NCI-H2029 treated with DMSO at 0.1 percent for 48 hours (cell line): ENCODE measurements at regions not wholly inside any gene's neighbourhood (a gene's known extent, or its start where the extent isn't known, plus 50 kb on each side); places are given as distances from the start of the nearest gene placed in this dataset.
"Not testable (repeated sequence)": the region's sequence is repeated elsewhere in the genome, so short reads cannot be mapped to it uniquely, and the experiment has no call there.

Experiments
- DNase-seq: peaks from one replicate; lab custom pipeline; 2025; lab: John Stamatoyannopoulos, UW

DNA sequence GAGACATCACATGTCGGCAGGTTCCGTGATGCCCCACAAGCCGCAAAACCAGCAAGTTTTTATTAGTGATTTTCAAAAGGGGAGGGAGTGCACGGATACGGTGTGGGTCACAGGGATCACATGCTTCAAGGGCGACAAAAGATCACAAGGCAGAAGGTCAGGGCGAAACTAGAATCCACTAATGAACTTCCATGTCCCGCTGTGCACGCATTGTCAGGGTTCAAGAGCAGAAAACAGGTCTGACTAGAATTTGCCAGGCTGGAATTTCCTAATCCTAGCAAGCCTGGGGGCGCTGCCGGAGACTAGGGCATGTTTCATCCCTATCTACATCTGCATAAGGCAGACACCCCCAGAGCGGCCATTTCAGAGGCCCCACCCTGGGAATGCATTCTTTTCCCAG is 225.2 kb downstream of the NPHP4 start:
- not testable (repeated sequence) for DNase-seq

DNA sequence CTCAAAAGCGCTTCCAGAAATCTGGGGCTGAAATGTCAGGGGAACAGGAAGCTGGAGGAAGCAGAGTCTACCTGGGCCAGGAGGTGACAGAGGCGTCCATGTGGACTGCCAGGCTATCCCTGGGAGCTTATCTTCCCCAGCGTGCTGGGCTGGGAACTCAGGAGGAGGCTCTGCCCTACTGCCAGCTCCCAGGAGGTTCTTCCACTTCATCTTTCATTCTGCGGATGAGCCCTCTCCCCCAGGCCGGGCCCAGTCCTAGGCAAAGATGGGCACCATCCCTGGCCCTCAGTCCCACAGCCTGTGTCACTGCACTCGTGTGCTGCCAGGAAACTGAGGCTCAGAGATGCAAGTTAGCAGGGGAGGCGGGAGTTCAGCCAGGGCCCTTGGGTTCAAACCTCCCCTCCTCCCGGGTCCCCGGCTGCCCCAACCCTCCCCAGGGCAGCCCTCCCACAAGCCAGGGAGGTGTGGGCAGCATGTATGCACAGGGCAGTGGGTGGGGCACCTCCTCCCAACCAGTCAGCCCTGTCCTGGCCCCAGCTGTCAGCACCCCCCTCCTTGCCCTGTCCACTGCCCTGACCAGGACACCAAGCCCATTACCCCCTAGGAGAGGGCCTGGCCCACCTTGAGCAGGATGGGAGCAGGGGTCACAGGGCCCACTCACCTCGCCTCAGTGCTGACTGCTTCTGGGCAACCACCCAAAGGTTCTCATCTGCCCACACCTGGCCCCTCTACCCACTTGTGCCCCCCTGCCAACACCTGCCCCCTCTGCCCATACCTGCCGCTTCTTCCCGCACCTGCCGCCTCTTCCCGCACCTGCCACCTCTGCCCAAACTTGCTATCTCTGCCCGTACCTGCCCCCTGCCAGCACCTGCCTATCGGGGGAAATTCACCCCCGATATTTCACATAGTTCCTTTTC is 226.0 kb downstream of the NPHP4 start:
- peak; percentile 35 for DNase-seq

DNA sequence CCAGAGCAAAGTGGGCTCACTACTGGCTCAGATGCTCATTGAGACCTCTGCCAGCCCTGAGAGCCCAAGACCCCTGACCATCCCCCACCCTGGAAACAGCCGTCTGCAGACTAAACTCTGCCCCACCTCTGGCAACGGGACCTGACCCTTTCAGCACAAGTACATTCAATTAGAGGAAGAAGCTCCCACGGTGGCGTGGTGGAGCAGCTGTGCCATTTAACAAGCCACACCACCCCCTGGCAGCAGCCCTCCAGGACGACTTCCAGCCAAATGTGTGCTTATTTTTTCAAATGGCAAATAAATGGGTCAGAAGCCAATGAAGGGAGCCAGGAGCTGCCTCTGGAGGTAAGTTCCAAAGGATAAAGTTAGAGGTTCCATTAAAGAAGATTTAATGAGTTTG is 226.7 kb downstream of the NPHP4 start:
- DNase-seq, result peak; percentile 24

DNA sequence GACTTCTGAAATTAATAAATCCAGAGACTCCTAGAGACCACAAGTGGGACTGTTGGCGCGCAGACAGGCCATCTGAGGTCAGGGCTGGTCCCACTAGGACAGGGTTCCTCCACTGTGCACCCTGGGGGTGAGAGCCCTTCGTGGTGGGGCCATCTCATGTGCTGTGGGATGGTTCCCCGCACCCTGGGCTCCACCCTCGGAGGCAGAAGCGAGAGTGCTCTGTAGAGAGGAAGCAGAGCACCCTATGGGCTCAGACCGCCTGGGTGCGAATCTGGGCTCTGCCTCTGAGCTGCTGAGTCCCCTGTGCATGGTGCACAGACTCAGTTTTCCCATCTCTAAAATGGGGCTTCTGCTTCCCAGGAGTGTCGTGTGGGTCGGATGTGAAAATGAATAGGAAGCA is 227.3 kb downstream of the NPHP4 start:
- no peak for DNase-seq

DNA sequence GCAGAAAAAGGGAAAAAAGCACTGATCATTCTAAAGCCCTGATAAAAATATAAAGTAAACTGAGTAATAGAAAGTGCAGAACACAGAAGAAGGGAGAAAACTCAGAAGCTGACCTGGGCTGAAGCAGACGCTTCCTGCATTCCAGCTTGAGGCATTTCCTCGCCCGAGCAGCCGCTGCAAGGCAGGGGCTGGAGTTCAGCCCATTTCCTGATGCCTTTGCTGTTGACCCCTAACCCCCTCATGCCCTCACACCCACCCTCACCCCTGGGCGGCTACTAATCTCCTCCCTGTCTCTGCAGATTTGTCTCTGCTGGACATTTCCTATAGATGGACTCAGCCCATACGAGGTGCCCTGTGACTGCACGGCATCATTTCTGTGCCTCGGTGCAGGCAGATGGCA is 227.8 kb downstream of the NPHP4 start:
- no peak for DNase-seq

DNA sequence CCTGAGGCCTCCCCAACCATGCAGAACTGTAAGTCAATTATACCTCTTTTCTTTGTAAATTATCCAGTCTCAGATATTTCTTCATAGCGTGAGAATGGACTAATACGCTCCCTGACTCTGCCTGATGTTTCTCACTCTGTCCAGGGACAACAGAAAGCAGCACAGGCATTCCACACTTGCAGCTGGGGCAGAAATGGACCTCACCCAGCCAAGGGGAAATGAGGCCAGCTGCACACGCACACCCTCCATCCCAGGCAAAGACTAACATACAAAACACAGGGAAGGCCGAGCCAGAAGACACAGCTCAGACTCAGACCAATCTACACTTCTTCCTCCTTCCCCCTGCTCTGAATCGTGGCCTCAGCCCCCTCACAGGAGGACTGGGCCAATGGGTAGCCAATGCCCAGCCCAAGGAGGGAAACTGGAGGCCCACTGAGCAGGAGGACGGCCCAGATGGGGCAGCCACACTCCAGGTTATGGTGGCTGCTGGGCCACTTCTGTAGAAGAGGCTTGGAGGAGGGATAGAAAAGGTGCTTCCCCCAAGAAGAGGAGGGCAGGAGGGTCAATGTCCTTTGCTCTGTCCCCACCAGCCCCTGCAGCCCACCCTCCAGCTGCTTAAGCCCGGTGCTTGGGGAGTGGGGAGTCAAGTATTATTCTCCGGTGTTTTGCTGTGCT is 228.4 kb downstream of the NPHP4 start:
- DNase-seq, result no peak

DNA sequence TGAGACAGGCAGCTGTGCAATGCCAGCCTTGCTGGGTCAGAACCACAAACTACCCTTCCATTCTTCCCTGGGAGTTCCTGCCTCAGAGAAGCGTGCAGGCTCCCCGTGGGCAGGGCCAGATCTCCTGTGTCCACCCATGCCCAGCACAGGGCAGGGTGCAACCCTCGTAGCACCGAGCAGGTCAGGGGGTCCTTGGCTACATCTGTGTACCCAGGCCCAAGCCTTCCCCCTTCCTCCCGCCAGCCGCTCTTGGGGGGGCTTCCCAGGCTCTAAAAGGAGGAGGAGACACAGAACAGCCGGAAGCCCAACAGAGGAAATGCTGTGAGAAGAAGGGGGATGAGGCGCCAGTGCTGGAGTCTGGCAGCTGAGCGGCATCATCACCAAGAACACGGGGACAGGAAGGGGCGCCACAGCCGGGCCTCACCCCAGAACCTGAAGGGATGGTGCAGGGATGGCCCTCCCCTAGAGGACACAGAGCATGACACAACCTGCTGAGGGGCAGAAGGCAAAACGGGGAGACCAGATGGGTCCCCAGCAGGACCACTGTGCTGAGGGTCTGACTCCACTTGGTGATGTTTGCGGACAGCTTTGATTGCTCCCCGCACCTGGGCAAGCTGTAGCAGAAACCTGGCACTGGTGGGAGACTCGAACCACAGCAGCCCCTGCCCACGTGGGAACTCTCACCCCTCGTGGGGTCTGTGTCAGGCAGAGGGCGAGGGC is 233.2 kb downstream of the NPHP4 start:
- no peak for DNase-seq

DNA sequence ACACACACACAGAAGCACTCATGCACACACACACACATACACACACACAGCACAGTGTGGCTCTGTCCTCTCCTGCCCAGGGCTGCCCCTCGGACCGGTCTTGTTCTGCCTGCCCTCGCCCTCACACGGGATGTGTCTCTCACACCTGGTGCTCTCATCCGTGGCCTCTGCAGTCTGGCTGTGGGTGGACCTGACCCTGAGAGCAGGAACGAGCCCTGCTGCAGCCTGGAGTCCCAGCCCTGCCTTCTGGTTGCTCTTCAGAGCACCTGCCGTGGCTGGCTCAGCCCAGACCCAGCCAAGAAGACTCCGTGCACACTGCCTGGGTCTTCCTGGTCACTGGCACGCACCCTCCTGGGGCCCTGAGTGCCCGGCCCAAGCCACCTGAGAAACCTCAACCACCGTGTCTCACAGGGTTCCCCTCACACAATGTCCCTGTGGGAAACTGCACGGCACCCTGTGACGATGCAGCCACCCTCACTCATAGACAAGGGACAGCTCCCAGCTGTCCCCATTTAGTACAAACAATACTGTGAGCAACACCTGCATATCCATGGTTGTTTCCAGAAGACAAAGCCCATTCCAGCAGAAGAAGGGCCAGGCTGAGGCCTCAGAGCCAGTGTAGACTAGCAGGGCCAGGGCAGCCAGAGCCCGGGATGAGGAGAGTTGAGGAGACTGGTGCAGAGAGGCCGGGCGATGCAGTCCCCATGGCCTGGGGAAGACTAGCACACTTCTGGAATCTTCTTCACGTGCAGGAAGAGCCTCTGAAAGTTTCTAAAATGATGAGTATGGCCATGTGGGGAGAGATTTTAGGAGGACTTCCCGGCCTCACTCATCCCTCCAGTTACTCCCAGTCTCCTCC is 234.0 kb downstream of the NPHP4 start:
- peak; percentile 25 for DNase-seq

DNA sequence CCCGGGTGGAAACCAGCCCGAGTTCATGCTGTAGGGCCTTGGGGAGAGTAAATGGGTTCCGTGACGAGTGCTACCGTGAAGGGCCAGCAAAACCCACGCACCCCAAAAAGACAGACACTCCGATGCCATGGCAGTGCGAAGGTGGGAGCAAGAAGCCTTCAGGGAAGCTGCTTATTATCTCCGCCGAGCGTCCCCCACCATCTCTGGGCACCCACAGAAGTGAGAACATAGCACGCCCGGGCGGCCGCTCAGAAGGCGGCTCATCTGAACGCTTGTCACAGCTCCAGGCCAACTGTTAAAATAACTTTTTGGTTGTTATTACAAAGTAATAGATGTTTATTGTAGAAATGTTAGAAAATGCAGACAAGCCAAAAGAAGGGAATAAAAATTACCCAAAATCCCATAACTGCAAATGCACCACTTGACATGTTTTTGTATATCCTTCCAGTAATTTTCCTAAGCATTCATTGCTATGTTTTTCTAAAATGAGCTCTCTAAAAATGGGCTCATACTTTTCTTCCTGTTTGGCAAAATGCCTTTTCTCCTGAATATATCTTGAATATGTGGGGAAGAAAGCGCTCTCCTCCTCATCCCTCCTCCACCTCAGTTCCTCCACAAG is 234.9 kb downstream of the NPHP4 start:
- DNase-seq, result no peak

DNA sequence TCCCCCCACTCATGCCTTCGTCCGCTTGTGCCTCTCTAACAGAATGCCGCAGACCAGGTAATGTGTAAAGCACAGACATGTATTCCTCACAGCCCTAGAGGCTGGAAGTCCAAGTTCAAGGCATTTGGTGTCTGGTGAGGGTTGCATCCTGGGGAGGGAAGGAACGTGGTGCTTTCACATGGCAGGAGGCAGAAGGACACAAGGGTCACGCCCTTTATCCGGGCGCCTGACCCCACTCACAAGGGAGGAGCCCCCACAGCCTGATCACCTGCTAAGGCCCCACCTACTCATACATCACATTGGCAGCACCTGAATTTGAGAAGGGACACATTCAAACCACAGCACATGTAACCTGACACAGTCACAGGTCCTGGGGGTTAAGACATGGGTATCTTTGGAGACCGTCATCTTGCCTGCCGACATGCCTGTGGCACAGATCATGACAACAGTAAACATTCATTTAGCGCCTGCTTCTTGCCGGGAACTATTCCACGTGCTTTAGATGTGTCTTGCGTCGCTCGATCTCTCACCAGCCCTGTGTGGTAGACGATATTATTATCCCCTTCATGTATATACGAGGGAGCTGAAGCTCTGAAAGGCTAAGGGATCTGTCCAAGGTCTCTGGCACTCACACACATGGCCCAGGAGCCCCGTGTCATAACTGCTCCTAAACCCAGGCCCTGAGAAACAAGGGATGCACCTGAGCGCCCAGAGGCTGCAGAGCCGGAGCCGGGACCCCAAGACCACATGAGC is 235.6 kb downstream of the NPHP4 start:
- no peak for DNase-seq

DNA sequence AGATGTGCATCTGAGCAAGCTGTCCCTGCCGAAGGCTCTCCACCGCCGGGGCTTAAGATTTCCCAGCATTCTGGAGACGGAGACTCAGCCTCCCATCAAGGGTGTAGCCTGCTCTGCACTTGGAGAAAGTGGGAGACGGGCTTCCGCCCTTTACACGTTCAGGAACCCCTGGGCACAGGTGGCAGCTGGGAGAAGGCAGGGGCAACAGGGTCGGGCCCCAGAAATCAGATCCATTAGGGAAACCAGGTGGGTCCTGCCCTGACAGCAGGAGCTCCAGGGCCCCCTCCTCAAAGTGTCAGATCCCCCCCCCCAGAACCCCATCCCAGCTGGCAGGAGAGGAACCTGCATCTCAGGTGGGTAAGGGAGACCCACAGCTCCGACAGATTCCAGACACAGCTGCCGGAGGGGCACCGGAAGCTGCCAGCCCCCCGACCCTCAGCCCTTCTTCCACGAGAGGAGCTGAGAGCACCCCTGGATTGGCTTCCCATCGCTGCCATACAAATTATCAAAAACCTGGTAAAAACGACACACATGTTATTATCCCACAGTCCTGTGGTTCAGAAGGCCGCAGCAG is 236.6 kb downstream of the NPHP4 start:
- DNase-seq, result no peak

DNA sequence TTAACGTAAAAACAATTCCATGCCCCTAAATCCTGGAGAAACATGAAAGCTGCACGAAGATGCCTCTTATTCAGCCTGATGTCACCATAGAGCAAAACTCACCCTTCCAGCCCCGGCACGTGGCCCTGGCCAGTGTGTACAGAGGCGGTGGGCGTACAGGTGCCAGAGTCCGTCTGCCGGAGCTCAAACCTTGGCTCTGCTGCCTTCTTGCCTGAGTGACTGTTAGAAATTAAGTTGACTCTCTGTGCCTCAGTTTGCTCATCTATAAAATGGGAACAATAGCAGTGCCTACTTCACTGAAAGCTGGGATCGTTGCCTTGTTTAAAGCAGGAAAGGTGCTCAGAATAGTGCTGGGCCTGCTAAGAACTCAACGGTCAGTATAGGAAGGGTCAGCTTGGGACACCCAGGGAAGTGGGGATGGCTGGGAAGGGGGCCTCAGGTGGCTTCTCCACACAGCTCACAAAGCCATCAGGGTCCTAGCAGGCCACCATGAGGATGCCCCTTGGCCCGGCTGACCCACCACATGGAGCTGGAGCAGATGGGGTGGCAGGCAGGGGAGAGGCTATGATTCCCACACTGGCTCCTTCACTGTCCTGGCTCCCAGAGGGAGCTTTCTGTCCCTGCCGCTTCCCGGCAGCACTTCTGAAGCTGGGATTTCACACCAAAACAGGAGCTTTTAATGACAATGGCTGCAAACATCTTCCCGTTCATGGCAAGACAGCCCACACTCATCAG is 237.2 kb downstream of the NPHP4 start:
- DNase-seq, result no peak

DNA sequence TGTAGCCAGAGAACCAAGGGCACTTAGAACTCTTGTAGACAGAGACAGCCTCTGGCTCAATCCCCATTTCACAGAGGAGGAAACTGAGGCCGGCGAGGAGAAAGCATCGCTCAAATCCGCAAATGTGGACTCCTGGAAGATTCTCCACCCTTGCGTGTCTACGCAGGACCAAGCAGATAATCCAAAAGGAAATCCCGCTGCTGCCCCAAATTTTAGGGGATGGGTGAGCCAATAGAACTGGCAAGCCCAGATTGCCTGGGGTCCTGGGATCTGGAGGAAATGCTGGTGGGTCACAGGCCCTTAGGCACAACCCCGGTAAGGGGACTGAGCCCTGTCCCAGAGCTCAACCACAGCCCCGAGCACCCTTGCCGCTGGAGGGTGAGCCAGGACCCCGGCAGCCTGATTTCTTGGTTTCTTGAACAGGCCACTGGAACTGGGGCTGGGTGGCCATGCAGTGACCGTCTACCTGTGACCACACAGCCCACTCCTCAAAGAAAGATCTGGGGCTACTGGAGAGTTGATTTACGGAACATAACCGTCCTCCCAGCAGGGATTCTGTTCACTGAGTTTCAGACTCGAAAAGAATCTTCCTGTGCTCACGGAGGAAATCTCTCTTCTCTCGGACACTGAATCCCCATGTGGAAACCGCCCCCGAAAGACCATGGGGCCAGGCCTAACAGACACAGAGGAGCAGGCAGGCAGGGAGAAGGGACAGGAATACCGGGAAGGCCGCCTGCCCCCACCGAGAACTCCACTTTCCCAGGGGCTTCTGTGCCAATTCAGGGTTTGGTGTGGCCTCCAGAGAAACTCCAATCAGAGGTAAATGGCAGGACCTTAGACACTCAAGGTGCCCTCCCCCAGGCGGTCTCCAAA is 238.4 kb downstream of the NPHP4 start:
- no peak for DNase-seq

DNA sequence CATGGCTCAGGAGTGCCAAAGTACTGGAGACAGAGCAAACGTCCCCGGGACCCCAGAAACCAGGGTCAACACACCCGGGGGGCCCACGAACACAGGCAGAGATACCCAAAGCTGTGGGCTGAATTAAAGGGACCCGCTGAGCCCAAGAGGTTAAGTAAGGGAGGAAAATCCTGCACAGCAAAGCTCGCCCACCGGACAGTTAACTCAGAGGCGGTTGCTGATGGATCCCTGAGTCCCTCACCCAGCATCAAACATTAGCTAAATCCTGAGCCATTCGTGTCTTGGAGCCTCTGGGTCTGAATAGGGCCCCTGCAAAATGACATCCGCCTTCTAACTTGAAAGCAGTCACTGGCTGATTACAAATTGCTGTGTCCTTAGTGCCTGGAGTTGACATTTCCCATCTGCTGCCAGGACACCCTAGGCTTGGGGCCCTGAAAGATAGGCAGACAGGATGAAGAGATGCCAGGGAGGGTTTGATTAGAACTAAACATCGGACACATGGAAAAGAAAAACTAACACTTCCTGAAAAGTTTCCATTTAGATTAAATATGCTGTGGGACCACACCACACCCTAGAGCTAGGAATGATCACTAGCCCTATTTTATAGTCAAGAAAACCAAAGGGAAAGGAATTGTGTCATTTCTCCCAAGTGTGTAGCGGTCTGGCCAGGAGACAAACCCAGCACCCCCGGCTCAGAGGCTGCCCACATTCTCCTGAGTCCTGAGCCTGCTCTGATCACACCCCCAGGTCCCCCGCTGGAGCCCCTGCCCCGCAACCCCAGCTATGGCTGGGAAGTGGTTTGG is 239.3 kb downstream of the NPHP4 start:
- DNase-seq, result no peak

DNA sequence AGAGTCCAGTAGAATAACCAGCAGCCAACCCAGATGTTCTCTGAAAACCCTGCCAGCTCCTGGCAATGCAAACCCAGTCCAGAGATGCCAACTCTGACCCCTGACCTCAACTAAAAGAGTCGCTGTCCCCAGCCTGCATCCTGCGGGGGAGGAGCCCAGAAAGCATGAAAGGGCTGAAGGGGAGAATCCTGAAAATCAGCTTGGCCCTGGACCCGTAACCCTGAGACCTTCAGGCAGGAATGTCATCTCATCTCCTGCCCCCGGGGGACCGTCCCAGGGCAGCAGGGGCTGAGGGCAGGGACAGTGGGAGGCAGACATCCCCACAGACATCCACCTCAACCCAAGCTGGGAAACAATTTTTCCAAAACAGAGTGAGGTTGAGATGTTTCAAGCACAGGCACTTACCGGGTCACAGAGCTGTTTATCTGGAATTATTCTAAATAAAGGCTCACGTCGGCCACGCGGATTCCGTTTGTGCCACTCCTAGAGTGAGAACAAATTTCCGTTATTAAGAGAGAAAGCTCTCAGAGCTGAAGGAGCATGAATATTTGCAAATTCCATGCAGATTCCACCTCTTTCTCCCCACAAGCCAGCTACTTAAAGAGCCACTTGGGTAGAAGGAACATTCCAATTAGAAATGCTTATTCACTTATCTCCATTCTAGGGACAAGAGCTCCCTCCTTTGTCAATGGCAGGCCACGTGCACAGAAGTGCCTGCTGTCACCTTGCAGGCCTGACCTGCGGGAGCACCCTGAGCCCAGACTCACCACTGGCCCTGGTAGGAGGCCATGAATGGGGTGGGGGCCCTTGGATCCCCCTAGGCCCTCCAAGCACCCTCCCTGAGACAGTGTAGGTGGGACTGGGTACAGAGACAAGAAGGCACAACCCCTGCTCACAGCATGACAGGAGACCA is 240.1 kb downstream of the NPHP4 start:
- DNase-seq, result no peak

DNA sequence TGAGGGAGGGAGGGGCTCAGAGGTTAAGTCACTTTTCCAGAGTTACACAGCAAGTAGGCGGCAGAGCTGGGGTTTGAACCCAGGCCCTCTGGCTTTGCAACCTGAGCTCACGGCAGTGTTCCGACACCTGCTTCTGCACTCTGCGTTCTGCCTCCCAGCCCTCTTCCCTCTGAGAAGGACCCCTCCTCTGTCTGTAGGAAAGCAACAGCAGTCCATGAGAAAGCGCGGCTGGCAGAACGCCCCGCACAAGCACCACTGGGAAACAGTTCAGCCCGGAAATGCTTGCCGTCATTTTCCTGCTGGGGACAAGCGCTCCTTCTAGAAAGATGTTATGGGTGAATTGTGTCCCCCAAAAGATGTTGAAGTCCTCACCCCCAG is 241.1 kb downstream of the NPHP4 start:
- no peak for DNase-seq
